ENCODE measurements at regions not wholly inside any gene's neighbourhood (a gene's known extent, or its start where the extent isn't known, plus 50 kb on each side); places are given as distances from the start of the nearest gene placed in this dataset.

DNA sequence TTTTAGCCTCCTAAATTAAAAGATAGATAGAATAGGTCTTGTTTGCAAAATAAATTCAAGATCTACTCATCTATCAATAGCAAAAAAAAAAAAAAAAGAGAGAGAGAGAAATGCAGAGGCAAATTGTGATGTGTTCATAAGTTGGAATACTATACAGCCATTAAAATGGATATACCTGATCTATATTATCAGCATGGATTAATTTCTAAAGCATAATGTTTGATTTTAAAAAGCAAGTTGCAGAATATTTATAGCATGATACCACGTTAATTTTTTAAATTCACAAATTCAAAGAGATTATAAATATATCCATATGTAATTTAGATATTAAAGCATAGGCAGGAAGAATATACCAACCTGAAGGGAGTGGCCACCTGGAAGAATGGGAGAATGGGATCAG, 114.9 kb upstream of the PTPRT start:
- intact Hi-C loops (cut with micrococcal nuclease; ENCODE audit: unreplicated experiment): no loop called here
- POLR2A ChIA-PET: no interaction called here

DNA sequence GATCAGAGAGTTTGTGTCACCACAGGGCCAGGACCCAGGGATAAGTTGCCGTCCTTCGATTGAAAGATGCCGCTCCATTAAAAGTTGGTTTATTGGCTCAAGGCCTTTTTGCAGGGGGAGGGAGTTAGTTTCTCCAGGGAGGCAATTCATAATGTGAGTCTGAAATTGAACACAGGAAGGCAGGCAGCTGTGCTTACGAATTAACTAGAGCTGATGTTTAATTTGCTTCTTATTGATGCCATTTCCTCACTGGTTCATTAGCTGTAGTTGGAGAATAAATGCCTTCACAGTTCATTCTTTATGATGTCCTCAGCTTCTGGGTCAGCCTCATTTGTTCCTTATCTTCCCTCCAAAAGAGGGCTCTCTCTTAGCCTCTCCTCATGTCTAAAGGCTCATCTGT, 113.2 kb upstream of the PTPRT start:
- H2AFZ ChIP-seq (ENCODE audit: low read length): no peak overlapping the region
- H3K9me3 ChIP-seq (ENCODE audit: low read length): no peaks in the 10 kb centered on the region
- no peak overlapping the region for H3K27ac ChIP-seq (ENCODE audit: low read depth, low read length, poor library complexity, severe bottlenecking)
- no peak for DNase-seq (ENCODE audit: low spot score)
- H3K79me2 ChIP-seq (ENCODE audit: insufficient read depth, low read depth, low read length): no peaks in the 10 kb centered on the region
- H3K4me2 ChIP-seq (ENCODE audit: low read length): no peak overlapping the region
- BruUV-seq (replicated peaks): no TSS peak
- no peaks in the 10 kb centered on the region for H4K20me1 ChIP-seq (ENCODE audit: insufficient read depth, low read length)
- H3K4me1 ChIP-seq (ENCODE audit: insufficient read depth, low read length, poor library complexity, severe bottlenecking): no peaks in the 10 kb centered on the region
- no peak for TF ChIP-seq EZH2phosphoT487 (IDR thresholded peaks at IDR 0.05; ENCODE audit: borderline replicate concordance, low read depth, low read length)
- TF ChIP-seq, protein P1, sequence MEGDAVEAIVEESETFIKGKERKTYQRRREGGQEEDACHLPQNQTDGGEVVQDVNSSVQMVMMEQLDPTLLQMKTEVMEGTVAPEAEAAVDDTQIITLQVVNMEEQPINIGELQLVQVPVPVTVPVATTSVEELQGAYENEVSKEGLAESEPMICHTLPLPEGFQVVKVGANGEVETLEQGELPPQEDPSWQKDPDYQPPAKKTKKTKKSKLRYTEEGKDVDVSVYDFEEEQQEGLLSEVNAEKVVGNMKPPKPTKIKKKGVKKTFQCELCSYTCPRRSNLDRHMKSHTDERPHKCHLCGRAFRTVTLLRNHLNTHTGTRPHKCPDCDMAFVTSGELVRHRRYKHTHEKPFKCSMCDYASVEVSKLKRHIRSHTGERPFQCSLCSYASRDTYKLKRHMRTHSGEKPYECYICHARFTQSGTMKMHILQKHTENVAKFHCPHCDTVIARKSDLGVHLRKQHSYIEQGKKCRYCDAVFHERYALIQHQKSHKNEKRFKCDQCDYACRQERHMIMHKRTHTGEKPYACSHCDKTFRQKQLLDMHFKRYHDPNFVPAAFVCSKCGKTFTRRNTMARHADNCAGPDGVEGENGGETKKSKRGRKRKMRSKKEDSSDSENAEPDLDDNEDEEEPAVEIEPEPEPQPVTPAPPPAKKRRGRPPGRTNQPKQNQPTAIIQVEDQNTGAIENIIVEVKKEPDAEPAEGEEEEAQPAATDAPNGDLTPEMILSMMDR (conservative IDR thresholded peaks at IDR 0.05; ENCODE audit: low read length): no peak
- no peak overlapping the region for H3K4me3 ChIP-seq (ENCODE audit: low read depth, low read length, poor library complexity, severe bottlenecking)
- intact Hi-C loops (cut with micrococcal nuclease; ENCODE audit: unreplicated experiment): no loop called here
- CTCF ChIA-PET (ENCODE audit: unreplicated experiment): no interaction called here
- no peaks in the 10 kb centered on the region for H3K36me3 ChIP-seq (ENCODE audit: insufficient read depth, low read length)
- no peaks in the 10 kb centered on the region for H3K9me2 ChIP-seq (ENCODE audit: insufficient read depth, low read length)
- POLR2A ChIA-PET: no interaction called here

More for the DNA sequence above, 114.9 kb upstream of the PTPRT start:
- H3K9me2 ChIP-seq (ENCODE audit: insufficient read depth, low read length): no peaks in the 10 kb centered on the region
- no peaks in the 10 kb centered on the region for H4K20me1 ChIP-seq (ENCODE audit: insufficient read depth, low read length)
- H3K4me1 ChIP-seq (ENCODE audit: insufficient read depth, low read length, poor library complexity, severe bottlenecking): no peaks in the 10 kb centered on the region
- H3K9me3 ChIP-seq (ENCODE audit: low read length): no peaks in the 10 kb centered on the region
- BruUV-seq (replicated peaks): no TSS peak
- H3K36me3 ChIP-seq (ENCODE audit: insufficient read depth, low read length): no peaks in the 10 kb centered on the region
- no peak overlapping the region for H3K27ac ChIP-seq (ENCODE audit: low read depth, low read length, poor library complexity, severe bottlenecking)
- H3K4me2 ChIP-seq (ENCODE audit: low read length): no peak overlapping the region
- no peaks in the 10 kb centered on the region for H3K79me2 ChIP-seq (ENCODE audit: insufficient read depth, low read depth, low read length)
- DNase-seq (ENCODE audit: low spot score): no peak
- H2AFZ ChIP-seq (ENCODE audit: low read length): no peak overlapping the region
- CTCF ChIA-PET (ENCODE audit: unreplicated experiment): no interaction called here
- no peak overlapping the region for H3K4me3 ChIP-seq (ENCODE audit: low read depth, low read length, poor library complexity, severe bottlenecking)
- no peak for TF ChIP-seq EZH2phosphoT487 (IDR thresholded peaks at IDR 0.05; ENCODE audit: borderline replicate concordance, low read depth, low read length)
- TF ChIP-seq, protein P1 (conservative IDR thresholded peaks at IDR 0.05; ENCODE audit: low read length): no peak

DNA sequence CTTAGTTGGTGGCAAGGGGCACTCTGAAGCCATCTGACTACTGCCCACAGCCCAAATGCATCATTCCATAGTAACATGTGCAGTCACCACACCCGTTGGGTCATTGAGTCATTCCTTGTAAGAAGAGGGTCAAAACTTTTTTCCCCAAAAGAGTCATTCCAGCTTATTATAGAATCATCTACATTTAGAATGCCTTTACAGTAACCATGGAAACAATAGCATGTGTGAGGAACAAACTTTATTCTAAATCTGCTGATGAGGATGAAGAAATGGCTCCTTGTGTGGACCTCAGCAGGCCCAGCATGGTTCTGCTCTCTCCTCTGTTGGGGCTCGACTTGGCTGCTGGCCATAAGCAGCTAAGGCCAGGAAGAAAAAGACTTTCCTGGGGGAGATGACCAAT, 111.2 kb upstream of the PTPRT start:
- no peaks in the 10 kb centered on the region for H3K9me2 ChIP-seq (ENCODE audit: insufficient read depth, low read length)
- H3K36me3 ChIP-seq (ENCODE audit: insufficient read depth, low read length): no peaks in the 10 kb centered on the region
- no peak for DNase-seq (ENCODE audit: low spot score)
- BruUV-seq (replicated peaks): no TSS peak
- CTCF ChIA-PET (ENCODE audit: unreplicated experiment): no interaction called here
- no peak overlapping the region for H3K4me3 ChIP-seq (ENCODE audit: low read depth, low read length, poor library complexity, severe bottlenecking)
- H3K27ac ChIP-seq (ENCODE audit: low read depth, low read length, poor library complexity, severe bottlenecking): no peak overlapping the region
- H4K20me1 ChIP-seq (ENCODE audit: insufficient read depth, low read length): no peaks in the 10 kb centered on the region
- intact Hi-C loops (cut with micrococcal nuclease; ENCODE audit: unreplicated experiment): no loop called here
- POLR2A ChIA-PET: no interaction called here
- H3K4me1 ChIP-seq (ENCODE audit: insufficient read depth, low read length, poor library complexity, severe bottlenecking): no peaks in the 10 kb centered on the region
- TF ChIP-seq, protein P1 (conservative IDR thresholded peaks at IDR 0.05; ENCODE audit: low read length): no peak
- no peak for TF ChIP-seq EZH2phosphoT487 (IDR thresholded peaks at IDR 0.05; ENCODE audit: borderline replicate concordance, low read depth, low read length)
- no peak overlapping the region for H3K4me2 ChIP-seq (ENCODE audit: low read length)
- H2AFZ ChIP-seq (ENCODE audit: low read length): no peak overlapping the region
- no peaks in the 10 kb centered on the region for H3K9me3 ChIP-seq (ENCODE audit: low read length)
- no peaks in the 10 kb centered on the region for H3K79me2 ChIP-seq (ENCODE audit: insufficient read depth, low read depth, low read length)
